SK-N-SH treated with all-trans-retinoic acid at 6 μM for 48 hours (cell line): ENCODE measurements at regions not wholly inside any gene's neighbourhood (a gene's known extent, or its start where the extent isn't known, plus 50 kb on each side); places are given as distances from the start of the nearest gene placed in this dataset.

Experiments used
- ATAC-seq: fragments of 200-7000 bp; cut with Tn5 transposase; 3 replicates; pipeline ENCODE4 v1.9.1; 2020; ENCODE audit warnings: mild to moderate bottlenecking, moderate library complexity
- ARNTL ChIP-seq: fragments of 450-650 bp; formaldehyde crosslinking; IDR thresholded peaks from 2 replicates; pipeline ENCODE4 v1.5.0; 2020; ENCODE audit warnings: low read depth, mild to moderate bottlenecking, moderate library complexity, borderline replicate concordance
- BACH2 ChIP-seq: fragments of 250-450 bp; sonication (Bioruptor Pico); IDR thresholded peaks from 2 replicates; pipeline ENCODE4 v1.9.0; 2021; ENCODE audit warnings: mild to moderate bottlenecking, borderline replicate concordance
- CSDC2 ChIP-seq: fragments of 250-450 bp; sonication (Bioruptor Pico); IDR thresholded peaks from 2 replicates; pipeline ENCODE4 v1.5.0; 2020; ENCODE audit warnings: mild to moderate bottlenecking, moderate library complexity
- ESRRG ChIP-seq: fragments of 250-450 bp; sonication (Bioruptor Pico); IDR thresholded peaks from 2 replicates; pipeline ENCODE4 v1.6.1; 2021; ENCODE audit warnings: mild to moderate bottlenecking
- GLIS3 ChIP-seq: fragments of 250-450 bp; sonication (Bioruptor Pico); IDR thresholded peaks from 2 replicates; pipeline ENCODE4 v1.5.0; 2020; ENCODE audit warnings: mild to moderate bottlenecking, moderate library complexity
- ISL1 ChIP-seq: fragments of 250-450 bp; sonication (Bioruptor Pico); IDR thresholded peaks from 2 replicates; pipeline ENCODE4 v2.1.2; 2022; ENCODE audit warnings: mild to moderate bottlenecking, moderate library complexity
- OSR1 ChIP-seq: fragments of 250-450 bp; sonication (Bioruptor Pico); IDR thresholded peaks from 2 replicates; pipeline ENCODE4 v1.8.0; 2022; ENCODE audit warnings: moderate library complexity, mild to moderate bottlenecking, inconsistent platforms
- PPARA ChIP-seq: fragments of 250-450 bp; sonication (Bioruptor Pico); IDR thresholded peaks from 2 replicates; pipeline ENCODE4 v1.5.0; 2020; ENCODE audit warnings: mild to moderate bottlenecking, borderline replicate concordance
- RARB ChIP-seq: fragments of 250-450 bp; sonication (Bioruptor Pico); IDR thresholded peaks from 2 replicates; pipeline ENCODE4 v1.8.0; 2021; ENCODE audit warnings: mild to moderate bottlenecking, moderate library complexity
- SNAI2 ChIP-seq: fragments of 250-450 bp; sonication (Bioruptor Pico); IDR thresholded peaks from 2 replicates; pipeline ENCODE4 v1.5.0; 2020; ENCODE audit warnings: mild to moderate bottlenecking, moderate library complexity
- TCF4 ChIP-seq: fragments of 250-450 bp; sonication (Bioruptor Pico); IDR thresholded peaks from 2 replicates; pipeline ENCODE4 v1.8.0; 2021; ENCODE audit warnings: mild to moderate bottlenecking, moderate library complexity, borderline replicate concordance
- TOX ChIP-seq: fragments of 250-450 bp; sonication (Bioruptor Pico); IDR thresholded peaks from 2 replicates; pipeline ENCODE4 v1.8.0; 2021; ENCODE audit warnings: mild to moderate bottlenecking, moderate library complexity, borderline replicate concordance
- TSHZ2 ChIP-seq: fragments of 250-450 bp; sonication (Bioruptor Pico); IDR thresholded peaks from 2 replicates; pipeline ENCODE4 v1.5.0; 2020; ENCODE audit warnings: mild to moderate bottlenecking, moderate library complexity
- ZC3H10 ChIP-seq: fragments of 250-450 bp; sonication (Bioruptor Pico); IDR thresholded peaks from 2 replicates; pipeline ENCODE4 v1.5.1; 2021; ENCODE audit warnings: mild to moderate bottlenecking, moderate library complexity
- ZFP3 ChIP-seq: fragments of 250-450 bp; sonication (Bioruptor Pico); IDR thresholded peaks from 2 replicates; pipeline ENCODE4 v1.5.0; 2020; ENCODE audit warnings: mild to moderate bottlenecking, moderate library complexity
- ZFP30 ChIP-seq: fragments of 450-650 bp; formaldehyde crosslinking; IDR thresholded peaks from 2 replicates; pipeline ENCODE4 v1.5.0; 2022; ENCODE audit warnings: mild to moderate bottlenecking, moderate library complexity
- ZNF70 ChIP-seq: fragments of 450-650 bp; formaldehyde crosslinking; IDR thresholded peaks from 2 replicates; pipeline ENCODE4 v1.5.0; 2020; ENCODE audit warnings: mild to moderate bottlenecking, moderate library complexity
- ZNF8 ChIP-seq: fragments of 450-650 bp; formaldehyde crosslinking; IDR thresholded peaks from 2 replicates; pipeline ENCODE4 v1.5.0; 2020; ENCODE audit warnings: mild to moderate bottlenecking, moderate library complexity
- TF ChIP-seq, protein P1 (sequence below): fragments of 250-450 bp; sonication (Bioruptor Pico); IDR thresholded peaks from 2 replicates; pipeline ENCODE4 v1.5.1; 2021; ENCODE audit warnings: mild to moderate bottlenecking, moderate library complexity
- TF ChIP-seq, protein P2 (sequence below): fragments of 250-450 bp; sonication (Bioruptor Pico); IDR thresholded peaks from 2 replicates; pipeline ENCODE4 v1.8.0; 2021; ENCODE audit warnings: low read depth, mild to moderate bottlenecking, moderate library complexity, borderline replicate concordance

DNA sequence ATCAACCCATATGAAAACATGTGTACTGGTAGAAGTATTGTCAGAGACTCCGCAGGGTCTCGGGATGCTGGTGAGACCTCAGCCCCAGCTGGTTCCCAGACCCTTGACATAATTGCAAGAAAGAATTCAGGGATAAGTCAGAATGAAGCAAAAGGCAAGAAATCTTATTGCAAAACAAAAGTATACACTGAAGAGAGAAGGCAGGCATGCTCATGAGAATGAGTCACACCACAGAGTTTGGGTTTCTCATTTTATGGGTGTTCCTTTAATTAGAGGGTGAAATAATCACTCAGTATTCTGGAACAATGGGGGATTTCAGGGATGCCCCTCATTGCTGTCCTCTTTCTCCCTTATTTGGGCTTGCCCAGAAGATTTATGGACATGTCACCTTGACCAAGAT is 1423.8 kb upstream of the MIR17HG start (continued):
- TF ChIP-seq, protein P1, sequence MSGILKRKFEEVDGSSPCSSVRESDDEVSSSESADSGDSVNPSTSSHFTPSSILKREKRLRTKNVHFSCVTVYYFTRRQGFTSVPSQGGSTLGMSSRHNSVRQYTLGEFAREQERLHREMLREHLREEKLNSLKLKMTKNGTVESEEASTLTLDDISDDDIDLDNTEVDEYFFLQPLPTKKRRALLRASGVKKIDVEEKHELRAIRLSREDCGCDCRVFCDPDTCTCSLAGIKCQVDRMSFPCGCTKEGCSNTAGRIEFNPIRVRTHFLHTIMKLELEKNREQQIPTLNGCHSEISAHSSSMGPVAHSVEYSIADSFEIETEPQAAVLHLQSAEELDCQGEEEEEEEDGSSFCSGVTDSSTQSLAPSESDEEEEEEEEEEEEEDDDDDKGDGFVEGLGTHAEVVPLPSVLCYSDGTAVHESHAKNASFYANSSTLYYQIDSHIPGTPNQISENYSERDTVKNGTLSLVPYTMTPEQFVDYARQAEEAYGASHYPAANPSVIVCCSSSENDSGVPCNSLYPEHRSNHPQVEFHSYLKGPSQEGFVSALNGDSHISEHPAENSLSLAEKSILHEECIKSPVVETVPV (CRISPR knock-in tag), result no peak

GRCh38 chr13:89925107-89925506 is 1422.4 kb upstream of the MIR17HG start:
- TF ChIP-seq ISL1, result no peak
- TF ChIP-seq, protein P2, sequence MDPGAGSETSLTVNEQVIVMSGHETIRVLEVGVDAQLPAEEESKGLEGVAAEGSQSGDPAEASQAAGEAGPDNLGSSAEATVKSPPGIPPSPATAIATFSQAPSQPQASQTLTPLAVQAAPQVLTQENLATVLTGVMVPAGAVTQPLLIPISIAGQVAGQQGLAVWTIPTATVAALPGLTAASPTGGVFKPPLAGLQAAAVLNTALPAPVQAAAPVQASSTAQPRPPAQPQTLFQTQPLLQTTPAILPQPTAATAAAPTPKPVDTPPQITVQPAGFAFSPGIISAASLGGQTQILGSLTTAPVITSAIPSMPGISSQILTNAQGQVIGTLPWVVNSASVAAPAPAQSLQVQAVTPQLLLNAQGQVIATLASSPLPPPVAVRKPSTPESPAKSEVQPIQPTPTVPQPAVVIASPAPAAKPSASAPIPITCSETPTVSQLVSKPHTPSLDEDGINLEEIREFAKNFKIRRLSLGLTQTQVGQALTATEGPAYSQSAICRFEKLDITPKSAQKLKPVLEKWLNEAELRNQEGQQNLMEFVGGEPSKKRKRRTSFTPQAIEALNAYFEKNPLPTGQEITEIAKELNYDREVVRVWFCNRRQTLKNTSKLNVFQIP (CRISPR knock-in tag), result no peak
- no peak for TF ChIP-seq TSHZ2 (CRISPR knock-in tag)
- TF ChIP-seq, protein P1 (CRISPR knock-in tag), result no peak
- no peak for TF ChIP-seq ARNTL (CRISPR knock-in tag)
- TF ChIP-seq PPARA (CRISPR knock-in tag), result no peak
- no peak for TF ChIP-seq BACH2 (CRISPR knock-in tag)
- no peak for TF ChIP-seq ZC3H10 (CRISPR knock-in tag)
- TF ChIP-seq RARB (CRISPR knock-in tag), result no peak
- no peak for TF ChIP-seq SNAI2 (CRISPR knock-in tag)
- no peak for TF ChIP-seq ZFP3 (CRISPR knock-in tag)
- no peak for TF ChIP-seq TOX (CRISPR knock-in tag)
- TF ChIP-seq OSR1 (CRISPR knock-in tag), result no peak
- TF ChIP-seq GLIS3 (CRISPR knock-in tag), result no peak
- no peak for TF ChIP-seq TCF4 (CRISPR knock-in tag)
- no peak for TF ChIP-seq ZNF70 (CRISPR knock-in tag)
- TF ChIP-seq CSDC2 (CRISPR knock-in tag), result no peak
- TF ChIP-seq ZNF8 (CRISPR knock-in tag), result no peak
- TF ChIP-seq ESRRG (CRISPR knock-in tag), result no peak
- no peak for TF ChIP-seq ZFP30 (CRISPR knock-in tag)
- peak; percentile 78 for ATAC-seq

- no peak for TF ChIP-seq ESRRG (CRISPR knock-in tag)
- TF ChIP-seq, protein P2 (CRISPR knock-in tag), result no peak
- TF ChIP-seq ISL1, result no peak
- TF ChIP-seq, protein P1 (CRISPR knock-in tag), result no peak
- no peak for TF ChIP-seq CSDC2 (CRISPR knock-in tag)
- TF ChIP-seq TCF4 (CRISPR knock-in tag), result no peak
- TF ChIP-seq BACH2 (CRISPR knock-in tag), result no peak
- TF ChIP-seq PPARA (CRISPR knock-in tag), result no peak
- ATAC-seq, result no peak
These were observed 1416.6 kb upstream of the MIR17HG start for GRCh38 chr13:89930861-89931260.
